Activated T-helper 9 cell treated with anti-CD3 and anti-CD28 coated beads, Interleukin-2, amount 50 U/mL, for 16 hours (primary cell): ENCODE measurements at regions not wholly inside any gene's neighbourhood (a gene's known extent, or its start where the extent isn't known, plus 50 kb on each side); places are given as distances from the start of the nearest gene placed in this dataset.

ENCODE experiments used
- DNase-seq: peaks from one replicate; pipeline ENCODE4 v3.0.0-alpha.2; 2020; ENCODE audit warnings: low read depth

DNA sequence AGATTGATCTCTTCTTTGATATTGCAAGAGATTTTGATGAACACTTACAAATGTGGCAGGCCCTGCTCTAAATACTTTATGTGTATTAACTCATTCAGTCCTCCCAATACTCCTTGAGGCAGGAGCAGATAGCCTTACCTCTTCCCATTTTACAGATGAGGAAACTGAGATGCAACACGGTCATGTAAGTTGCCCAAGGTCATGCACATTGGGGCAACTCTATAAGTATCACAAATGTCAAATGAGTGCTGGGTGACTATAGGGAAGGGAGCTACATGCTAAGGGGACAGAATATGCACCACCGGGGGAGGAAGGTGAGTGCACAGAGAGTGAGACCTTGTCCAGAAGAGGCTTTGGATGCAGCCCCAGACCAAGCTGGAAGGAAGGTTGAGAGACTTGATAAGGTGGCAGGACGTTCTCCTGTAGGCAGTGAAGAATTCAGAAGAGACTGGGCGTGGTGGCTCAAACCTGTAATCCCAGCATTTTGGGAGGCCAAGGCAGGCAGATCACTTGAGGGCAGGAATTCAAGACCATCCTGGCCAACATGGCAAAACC, 132.3 kb upstream of the PWP1 start:
- no peak for DNase-seq

DNA sequence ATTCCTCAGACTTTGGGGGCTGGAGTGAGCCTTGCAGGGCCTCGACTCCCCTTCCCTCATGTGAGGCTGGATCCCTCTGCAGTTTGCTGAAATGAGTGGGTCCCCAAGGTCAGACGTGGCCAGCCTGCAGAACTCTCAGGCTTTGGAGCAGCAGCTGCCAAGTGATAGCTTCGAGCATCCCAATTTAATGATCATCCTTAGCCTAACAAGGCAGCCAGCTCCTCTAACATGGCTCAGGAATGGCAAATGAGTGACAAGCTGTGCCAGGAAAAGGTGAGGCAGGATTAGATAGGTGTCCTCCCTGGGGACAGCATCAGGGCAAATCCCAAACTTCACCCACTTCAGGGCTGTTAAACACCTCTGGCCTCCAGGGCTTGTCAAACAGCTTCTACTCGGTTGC, 130.7 kb upstream of the PWP1 start:
- no peak for DNase-seq

DNA sequence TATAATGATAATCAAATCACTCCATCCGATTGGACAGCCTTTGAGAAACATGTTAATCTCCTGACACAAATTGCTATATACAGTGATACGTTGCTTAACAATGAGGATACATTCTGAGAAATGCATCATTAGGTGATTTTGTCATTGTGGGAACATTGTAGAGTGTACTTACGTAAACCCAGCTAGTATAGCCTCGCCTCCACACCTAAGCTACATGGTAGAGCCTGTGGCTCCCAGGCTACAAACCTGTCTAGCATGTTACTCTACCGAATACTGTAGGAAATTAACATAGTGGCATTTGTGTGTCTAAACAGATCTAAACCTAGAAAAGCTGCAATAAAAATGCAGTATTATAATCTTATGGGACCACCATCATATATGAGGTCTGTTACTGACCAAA, 128.6 kb upstream of the PWP1 start:
- DNase-seq = no peak

DNA sequence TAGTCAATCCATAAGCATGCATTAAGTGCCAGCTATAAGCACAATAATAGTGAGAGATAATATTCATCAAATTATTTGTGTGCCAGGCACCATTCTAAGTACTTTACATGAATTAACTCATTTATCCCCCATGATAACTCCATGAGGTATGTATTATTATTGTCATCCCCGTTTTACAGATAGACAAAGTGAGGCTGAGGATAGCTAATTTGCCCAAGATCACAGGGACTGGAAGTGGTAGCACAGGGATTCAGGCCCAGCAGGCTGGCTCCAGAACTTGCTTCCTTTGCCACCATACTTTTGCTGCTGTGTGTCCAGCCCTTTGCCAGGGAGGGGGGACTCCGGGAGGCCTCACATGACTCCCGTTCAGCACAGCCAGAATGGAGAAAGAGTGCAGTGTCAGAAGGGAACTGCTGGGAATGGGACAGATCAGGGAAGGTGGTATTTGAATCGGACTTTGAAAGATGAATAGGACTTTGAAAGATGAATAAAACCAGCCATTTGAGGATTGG, 128.0 kb upstream of the PWP1 start:
- no peak for DNase-seq

DNA sequence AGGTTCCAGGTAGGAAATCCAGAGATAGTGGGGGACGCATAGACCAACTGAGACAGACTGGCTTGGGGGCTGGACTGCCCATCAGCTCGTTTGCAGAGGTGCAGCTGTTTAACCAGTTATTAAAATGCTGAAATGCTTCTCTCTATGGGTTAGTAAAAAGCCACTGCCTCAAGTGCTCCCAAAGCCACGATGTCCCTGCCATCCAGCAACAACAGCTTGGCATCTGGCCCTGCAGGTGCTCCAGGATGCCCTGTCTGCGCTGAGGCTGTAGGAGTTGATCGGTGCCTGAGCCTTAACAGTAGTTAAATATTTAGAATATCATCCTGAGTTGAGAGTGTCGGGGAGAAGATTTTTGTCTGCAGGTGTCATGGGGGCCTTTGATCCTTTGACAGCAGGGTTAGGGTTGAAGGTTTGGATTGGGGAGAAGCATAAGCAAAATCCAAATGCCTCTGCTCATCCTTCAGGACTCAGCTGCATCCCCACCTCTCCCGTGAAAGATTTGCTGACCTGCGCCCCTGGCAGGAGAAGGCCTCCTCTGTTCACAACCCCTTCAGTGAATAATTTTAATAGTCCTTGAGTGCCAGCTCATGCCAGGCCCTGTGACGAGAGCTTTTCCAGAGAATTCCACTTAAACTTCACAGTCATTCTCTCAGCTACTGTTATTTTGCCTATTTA, 127.3 kb upstream of the PWP1 start:
- DNase-seq = no peak

DNA sequence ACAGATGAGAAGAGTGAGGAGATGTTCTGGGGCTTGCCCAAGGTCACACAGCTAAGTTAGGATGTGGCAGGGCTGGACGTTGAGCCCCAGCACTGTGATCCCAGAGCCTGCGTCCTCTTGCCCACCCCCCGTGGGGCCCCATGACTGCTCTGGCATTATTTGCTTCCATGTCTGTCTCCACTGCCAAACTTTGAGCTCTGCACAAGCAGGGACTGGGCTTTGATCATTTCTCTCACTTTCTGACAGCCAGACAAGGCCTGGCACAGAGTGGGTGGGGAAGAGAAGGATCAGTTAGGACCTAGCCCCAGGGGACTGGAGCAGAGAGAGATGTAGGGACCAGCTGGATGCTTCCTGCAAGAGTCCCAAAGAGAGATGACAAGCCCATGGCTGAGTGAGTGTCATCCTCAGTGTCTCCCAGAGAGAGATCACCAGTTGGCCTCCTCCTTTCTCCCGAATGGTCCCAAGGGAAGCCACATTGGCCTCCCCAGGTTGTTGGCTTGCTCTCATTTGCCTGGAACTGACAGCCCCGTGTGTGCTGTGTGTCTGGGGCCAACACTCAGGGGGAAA, 126.7 kb upstream of the PWP1 start:
- no peak for DNase-seq

DNA sequence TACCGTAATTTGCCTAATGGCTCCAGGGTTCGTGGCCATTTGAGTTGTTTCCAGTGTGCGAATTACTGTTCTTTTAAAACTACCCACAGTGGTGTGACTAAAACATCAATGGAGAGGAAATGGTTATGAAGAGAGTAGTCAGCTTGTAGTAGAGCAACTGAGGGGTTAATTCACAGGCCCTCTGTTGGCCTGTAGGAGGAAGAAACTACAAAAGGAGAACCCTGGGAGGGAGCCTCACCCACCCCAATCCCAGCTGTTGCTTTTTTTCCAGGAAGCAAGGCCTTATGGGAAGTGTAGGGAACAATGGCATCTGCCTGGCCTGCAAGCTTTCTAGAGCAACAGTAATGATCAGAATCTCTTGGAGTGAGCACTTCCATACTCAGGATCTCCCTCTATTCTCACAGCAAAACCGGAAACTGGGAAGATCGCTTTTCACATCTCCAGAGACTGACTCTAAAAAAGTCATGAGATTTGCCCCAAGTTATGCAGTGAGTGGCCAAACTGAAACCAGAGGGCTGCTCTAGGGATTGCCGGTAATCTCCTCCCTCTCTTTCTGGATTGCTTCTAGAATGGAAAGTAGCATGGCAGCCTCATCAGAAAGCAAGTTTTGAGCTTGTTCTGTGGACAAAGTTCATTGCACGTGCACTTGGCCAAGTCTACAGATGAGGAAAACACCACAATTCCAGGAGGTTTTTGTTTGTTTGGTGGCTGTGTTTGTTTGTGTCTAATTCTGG, 125.3 kb upstream of the PWP1 start:
- no peak for DNase-seq

DNA sequence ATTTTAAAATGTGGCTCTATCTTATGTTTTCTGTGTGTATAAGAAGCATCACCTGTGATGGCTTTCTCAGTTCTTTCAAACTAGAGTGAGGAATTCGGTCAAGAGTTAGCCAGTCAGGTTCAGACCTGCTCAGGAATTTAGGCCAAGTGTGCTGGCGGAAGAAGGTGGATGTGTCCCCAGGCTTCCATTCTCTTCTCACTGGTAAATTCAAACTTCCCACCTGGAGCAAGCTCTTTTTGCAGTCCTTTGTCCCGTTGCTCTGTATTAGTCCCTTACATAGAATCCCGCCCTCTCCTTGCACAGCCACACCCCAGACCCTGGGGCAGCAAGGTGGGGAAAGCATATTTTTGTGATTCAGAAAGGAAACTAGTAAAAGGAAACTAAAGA, 124.7 kb upstream of the PWP1 start:
- DNase-seq = no peak

DNA sequence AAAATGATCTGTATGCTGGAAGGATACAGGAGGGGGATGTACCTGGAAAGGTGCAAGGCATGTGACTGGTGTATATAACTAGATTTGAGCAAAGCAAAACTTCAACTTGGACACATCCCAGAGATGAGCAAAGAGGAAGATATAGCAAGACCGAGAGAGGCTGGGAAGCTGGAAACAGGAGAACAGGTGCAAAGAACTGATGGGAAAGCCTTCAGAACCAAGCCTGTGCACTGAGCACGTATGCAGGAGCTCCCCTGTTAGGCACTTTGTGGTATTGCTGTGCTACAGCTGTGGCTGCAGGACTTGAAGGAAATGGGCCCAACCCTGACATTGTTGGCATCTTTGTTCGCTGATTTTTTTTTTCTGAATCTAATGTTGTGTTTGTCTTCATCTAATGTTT, 120.7 kb upstream of the PWP1 start:
- no peak for DNase-seq

DNA sequence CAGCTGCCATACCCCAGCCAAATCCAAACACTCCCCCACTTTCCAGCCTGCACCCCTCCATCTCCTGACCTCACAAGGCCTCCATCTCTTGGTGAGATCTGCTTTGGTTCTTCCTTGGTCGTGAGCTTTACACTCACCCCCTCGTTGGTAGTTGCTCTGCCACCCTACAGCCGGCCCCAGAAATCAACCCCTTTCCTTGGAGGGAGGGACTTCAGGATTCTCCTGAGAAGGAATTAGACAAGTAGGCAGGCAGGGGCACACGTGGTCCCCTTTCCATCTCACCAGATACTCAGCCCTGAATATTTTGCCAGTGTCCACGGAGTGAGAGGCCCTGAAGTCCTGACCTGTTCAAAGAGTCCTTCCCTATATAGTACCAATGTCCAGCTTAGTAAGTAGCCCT, 120.0 kb upstream of the PWP1 start:
- DNase-seq = no peak

DNA sequence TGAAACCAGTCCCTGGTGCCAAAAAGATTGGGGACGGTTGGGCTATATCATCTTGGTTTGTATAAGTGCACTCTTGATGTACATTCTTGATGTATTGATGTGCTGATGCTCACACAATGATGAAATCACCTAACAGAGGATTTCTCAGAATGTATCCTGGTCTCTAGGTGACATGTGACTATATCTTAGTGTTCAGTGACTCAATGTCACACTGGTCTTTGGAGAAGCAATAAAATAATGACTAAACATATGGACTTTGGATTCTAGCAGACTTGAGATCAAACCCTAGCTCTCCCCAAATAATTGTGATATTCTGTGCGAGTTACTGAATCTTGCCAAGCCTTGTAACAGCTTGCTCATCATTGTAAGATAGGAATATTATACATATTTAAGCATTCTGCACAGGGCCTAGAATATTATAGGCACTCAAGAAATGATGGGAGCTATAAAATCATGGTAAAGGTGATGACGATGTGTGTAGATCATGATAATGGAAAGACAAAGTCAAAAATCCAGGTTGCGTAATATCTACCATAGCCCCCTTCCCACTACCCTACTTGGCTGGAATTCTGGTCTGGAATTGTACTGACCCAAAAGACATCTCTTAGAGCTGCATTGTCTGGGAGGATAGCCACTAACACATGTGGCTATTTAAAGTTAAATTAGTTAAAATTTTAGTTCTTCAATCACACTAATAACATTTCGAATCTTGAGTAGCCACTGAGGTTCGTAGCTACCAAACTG, 117.6 kb upstream of the PWP1 start:
- no peak for DNase-seq

DNA sequence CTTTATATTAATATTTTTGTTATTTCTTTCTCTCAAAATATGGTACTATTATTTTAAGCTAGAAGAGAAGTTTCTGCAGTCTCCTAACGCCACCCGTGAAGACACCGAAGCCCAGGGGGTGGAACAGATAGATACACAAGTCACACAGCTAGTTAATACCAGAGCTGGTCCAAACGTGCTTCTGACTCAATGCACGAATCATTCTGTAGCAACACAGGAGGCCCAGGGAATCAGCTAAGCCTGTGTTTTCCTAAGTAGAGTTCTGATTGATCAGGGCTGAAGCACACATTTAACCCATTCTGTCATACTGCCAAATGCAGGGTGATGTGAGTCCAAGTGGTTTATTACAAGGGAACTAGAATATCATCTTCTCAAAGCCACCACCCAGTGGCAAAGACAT, 116.9 kb upstream of the PWP1 start:
- no peak for DNase-seq

DNA sequence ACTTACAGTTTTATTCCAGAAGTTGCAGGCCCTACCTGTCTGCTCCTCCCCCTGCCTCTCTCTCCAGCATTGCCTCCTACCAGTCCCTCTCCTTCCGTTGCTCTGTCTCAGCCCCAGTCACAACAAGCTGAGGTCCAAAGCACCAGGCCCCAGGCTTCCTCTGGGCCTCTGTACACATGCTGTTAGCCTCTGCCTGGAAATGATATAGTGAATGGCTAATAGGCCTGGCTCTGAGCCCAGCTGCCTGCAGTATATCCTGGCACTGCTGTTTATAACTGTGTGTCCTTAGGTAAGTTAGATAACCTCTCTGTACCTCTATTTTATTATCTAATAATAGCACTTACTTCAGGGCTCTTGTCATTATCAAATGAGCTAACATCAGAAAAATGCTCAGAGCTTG, 114.9 kb upstream of the PWP1 start:
- no peak for DNase-seq

DNA sequence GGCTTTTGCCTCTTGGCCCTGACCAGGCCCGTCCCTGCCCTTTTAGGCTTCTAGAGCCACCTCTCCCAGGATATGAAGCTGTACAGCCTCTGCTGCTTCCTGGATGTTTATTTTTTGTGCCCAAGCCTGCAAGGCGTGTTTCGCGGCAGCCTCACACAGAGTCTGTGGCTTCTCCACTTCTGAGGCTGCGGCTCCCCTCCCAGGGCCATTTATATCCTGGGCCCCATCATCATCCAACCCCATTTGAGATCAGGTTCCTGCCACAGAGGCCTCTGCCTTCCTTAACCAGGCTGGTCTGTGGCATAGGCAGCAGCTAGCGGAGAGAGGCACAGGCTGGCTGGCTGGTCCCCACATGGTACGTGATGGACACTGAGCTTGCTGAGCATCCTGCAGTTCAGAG, 114.1 kb upstream of the PWP1 start:
- DNase-seq = no peak

DNA sequence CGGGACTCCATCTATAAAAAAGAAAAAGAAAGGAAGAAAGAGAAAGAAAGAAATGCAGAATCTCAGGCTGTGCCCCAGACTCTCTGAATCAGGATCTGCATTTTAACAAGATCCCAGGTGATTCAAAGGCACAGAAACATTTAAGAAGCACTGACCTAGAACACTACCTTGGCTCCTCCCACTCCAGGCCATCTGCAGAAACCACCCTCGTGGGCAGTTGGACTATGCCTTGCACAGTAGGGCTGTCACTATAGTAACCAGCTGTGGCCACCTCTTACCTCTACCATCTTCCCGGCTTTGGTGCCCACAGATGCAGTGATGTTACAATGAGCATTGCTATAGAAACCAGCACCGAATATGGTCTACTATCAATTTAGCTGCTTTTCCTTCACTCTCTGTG, 110.9 kb upstream of the PWP1 start:
- no peak for DNase-seq

DNA sequence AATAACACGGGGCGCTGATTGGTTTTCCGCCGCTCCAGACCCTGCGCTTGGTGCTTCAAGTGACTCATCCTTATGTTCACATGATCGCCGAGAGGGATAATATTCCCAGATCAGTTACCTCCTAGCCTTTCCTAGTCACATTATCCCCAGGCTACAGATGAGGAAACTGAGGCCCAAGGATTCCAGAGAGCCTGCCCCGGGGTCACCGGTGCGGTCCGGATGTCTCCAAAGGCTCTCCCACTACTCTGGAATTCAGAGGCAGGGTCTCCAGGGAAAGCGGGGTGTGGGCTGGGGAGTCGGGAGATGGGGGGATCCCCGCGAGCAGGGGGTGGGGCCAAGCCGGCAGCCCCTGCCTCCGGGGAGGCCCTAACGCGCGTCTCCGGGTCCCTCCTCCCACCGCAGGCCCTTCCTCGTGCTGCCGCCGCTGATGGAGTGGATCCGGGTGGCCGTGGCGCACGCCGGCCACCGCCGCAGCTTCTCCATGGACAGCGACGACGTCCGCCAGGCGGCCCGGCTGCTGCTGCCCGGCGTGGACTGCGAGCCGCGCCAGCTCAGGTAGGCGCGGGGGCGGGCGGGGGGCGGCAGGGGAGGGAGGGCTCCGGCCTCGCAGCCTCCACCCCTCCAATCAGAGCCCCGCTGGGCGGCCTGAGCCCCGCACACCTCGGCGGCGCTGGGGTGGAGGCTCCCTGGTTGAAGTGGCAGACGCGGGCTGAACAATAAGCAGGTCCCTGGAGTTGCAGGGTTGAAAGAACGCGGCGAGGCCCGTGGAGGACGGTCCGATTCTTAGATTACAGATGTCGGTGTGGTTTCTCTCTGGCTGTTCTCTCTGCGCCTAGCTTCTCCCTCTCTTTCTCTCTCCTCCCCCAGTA, 104.6 kb upstream of the PWP1 start:
- no peak for DNase-seq

DNA sequence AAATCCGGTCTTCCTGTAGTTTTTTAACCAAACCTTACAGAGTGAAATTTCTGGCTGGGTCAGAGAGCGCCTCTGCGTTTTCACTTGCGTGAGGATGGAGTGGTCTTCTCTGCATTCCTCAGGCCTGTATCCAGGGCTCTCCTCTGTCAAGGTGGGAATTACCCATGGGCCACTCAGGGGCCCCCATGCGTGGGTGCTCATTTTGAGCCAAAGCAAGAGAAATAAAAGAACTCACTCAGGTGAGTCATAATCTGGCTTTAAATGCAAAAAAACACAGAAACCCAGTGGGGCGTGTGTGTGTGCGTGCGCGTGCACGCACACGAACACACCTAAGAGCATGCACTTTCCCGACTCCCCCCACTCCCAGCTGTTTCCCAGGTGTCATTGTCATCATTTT, 104.0 kb upstream of the PWP1 start:
- DNase-seq = no peak

DNA sequence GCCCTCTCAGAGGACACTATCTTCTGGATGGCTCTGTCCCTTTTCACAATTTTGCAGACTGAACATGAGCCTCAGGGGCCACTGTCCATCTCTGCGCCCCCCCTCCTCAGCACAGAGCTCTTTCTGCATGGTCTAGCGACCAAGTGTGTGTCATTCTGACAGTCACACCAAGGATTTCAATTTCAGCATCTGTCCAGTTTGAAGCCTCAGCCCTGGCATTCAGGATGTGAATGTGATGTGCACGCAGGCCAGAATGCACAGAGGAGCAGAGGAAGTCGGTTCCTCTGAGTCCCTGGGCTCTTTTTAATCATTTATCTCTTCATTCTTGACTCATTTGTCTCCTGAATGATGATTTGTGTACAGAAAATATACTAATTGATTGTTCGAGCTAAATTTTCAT, 102.0 kb upstream of the PWP1 start:
- no peak for DNase-seq

DNA sequence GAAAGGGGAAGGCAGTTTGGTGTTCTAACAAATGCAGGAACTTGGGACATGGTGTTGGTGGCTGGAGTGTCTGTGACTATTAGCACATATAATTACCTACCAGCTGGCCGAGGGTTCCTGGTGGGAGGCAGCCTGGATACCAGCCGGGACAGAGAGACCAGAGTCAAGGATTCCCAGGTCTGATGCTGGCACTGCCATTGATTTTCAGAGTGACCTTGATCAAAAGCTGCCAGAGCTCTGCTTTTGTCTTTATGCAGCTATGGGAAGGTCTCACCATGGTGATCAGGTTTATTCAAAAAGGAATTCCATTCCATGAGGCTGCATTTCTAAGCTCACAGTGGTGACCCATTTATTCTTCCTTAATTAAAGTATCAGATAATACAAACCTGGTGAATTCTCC, 101.0 kb upstream of the PWP1 start:
- no peak for DNase-seq

DNA sequence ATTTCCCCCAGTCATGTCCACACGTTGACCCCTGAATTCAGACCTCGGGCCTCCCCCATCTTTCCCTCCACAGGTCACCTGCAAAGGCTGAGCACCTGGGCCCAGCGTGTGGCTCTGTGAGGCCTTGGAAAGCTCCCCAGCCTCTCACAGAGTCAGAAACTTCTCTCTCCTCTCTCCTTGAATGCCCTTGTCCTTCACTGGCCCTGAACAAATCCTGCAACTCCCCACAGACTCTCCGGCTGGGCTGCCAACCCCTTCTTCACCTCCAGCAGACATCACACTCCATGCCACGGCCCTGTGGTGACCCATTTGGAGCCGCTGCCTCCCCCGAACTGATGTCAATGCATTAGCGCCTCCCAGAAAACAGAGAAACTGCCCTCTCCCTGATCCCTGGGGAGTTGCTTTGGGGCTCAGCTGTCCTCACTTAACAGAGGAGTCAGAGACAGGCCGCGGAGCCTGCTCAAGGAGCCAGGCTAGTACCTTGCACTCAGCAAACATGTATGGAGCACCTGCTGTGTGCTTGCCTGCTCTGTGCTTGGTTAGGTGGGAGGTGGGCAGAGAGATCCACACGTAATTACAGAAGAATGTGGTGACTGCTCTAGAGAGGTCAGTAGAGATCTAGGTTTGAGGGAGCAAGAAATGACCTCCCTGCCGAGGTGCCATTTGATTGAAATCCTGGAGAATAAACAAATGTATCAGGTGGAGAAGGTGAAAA, 99.2 kb upstream of the PWP1 start:
- DNase-seq = no peak

DNA sequence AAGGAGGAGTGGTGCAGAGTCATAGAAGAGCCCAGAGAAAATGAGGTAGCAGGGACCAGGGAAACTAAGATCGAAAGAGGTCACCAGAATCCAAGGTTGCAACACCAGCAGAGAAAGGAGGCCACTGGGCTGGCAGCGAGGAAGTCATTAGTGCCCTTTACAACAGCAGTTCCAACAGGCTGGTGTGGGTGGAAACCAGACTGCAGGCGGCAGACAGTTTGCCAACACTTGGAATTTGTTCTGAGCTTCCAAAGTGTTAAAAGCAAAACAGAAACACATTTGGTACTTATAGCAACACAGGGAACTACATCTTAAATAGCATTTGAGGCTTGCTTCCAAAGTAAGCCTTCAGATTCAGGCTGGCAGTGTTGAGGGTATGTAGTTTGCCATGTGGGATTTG, 95.2 kb upstream of the PWP1 start:
- no peak for DNase-seq
